ENCODE measurements at regions not wholly inside any gene's neighbourhood (a gene's known extent, or its start where the extent isn't known, plus 50 kb on each side); places are given as distances from the start of the nearest gene placed in this dataset.

DNA sequence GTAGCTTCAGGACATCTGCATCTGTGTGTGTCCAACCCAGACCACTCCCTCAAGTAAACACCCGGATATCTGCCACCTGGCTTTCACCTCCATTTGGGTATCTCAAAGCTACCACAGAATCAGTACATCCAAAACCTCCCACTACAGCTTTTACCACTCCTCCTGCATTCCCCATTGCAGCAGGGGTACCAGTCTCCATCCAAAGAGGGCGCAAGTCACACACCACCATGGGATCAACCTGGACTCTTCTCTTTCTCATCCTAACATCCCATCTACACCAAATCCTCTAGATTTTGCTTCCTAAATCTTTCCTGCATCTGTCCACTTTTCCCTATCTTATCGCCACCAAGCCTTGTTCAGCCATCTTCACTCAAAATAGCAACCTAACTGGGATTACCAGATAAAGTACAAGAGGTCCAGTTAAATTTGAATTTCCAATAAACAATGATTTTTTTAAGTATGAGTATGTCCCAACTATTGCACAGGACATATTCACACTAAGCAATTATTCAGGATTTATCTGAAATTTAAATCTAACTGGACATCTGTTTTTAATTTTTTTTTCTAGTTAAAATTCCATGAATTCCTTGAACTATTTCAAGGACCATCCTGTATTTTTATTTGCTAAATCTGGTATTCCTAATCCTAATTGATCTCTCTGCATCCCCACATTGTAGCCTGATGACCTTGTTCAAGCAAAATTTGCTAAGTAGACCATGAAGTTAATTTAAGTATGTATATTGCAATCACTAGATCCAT is 164.3 kb upstream of the MLN start:
- peak in 3 of 4 experiments; percentile 16 to 40 (median 27) for TF ChIP-seq CTCF (IDR thresholded peaks at IDR 0.05)
- TF ChIP-seq POLR2AphosphoS5 (IDR thresholded peaks at IDR 0.05) = no peak
